Neural cell (in vitro differentiated cells): ENCODE measurements at regions not wholly inside any gene's neighbourhood (a gene's known extent, or its start where the extent isn't known, plus 50 kb on each side); places are given as distances from the start of the nearest gene placed in this dataset.

Source experiments
- CTCF ChIP-seq: fragments of 450-650 bp; IDR thresholded peaks from 2 replicates; pipeline ENCODE4 v1.5.1; 2014; ENCODE audit warnings: antibody characterized with exemption, mild to moderate bottlenecking, moderate library complexity; ENCODE audit not compliant: poor library complexity, severe bottlenecking
- EZH2 ChIP-seq: fragments of 200-600, 300-800 bp; shearing (Covaris generic), sonication (generic); IDR thresholded peaks from 2 replicates; pipeline ENCODE4 v1.6.1; 2014; ENCODE audit warnings: antibody characterized with exemption, low read length, borderline replicate concordance, mild to moderate bottlenecking; ENCODE audit not compliant: insufficient read depth, poor library complexity, severe bottlenecking
- POLR2AphosphoS5 ChIP-seq: IDR thresholded peaks from 2 replicates; pipeline ENCODE4 v1.6.1; 2012
- SMC3 ChIP-seq: fragments of 450-650 bp; conservative IDR thresholded peaks from 2 replicates; pipeline ENCODE4 v1.6.1; 2014; ENCODE audit warnings: antibody characterized with exemption, mild to moderate bottlenecking, moderate library complexity; ENCODE audit not compliant: poor library complexity

DNA sequence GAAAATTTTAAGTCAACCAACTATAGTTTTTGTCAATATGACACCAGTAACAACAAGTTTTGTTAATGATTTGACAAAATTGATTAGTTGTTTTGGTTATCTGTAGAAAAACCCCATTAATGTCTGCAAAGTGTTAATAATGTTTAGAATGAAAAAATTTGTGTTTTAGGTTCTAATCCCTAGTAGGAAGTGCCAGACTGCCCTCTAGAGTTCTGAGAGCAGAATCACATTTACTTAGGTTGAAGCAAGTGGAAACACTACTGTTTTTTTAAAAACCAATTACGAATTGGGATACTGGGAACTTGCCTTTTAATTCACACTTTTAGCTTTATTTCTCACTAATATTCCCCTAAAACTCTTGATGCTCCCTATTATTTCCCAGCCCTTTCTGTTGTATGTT, 101.1 kb upstream of the CYLC1 start:
- peak; percentile 78 for TF ChIP-seq SMC3
- TF ChIP-seq CTCF = peak; percentile 71
- TF ChIP-seq POLR2AphosphoS5 = no peak
- no peak for TF ChIP-seq EZH2
